ENCODE measurements at regions not wholly inside any gene's neighbourhood (a gene's known extent, or its start where the extent isn't known, plus 50 kb on each side); places are given as distances from the start of the nearest gene placed in this dataset.

- TF ChIP-seq MAFK (IDR thresholded peaks at IDR 0.05; ENCODE audit: low read depth, low read length) (no peak), CHD1 (IDR thresholded peaks at IDR 0.05; ENCODE audit: low read depth, low read length) (no peak), FOS (IDR thresholded peaks at IDR 0.05; ENCODE audit: low read depth, low read length) (no peak), POLR2A (IDR thresholded peaks at IDR 0.05; ENCODE audit: low read depth, low read length) (no peak), RCOR1 (IDR thresholded peaks at IDR 0.05; ENCODE audit: insufficient replicate concordance, low read length) (no peak), RAD21 (IDR thresholded peaks at IDR 0.05; ENCODE audit: low read length) (no peak), MXI1 (IDR thresholded peaks at IDR 0.05; ENCODE audit: borderline replicate concordance, low read depth, low read length) (no peak), CTCF (conservative IDR thresholded peaks at IDR 0.05; ENCODE audit: low read depth, low read length) (no peak), ELK1 (IDR thresholded peaks at IDR 0.05; ENCODE audit: borderline replicate concordance, low read depth, low read length) (no peak), NFE2L2 (IDR thresholded peaks at IDR 0.05; ENCODE audit: low read depth, low read length) (no peak), SMC3 (IDR thresholded peaks at IDR 0.05; ENCODE audit: low read depth, low read length) (no peak), USF2 (IDR thresholded peaks at IDR 0.05; ENCODE audit: low read depth, low read length) (no peak), MAZ (IDR thresholded peaks at IDR 0.05; ENCODE audit: borderline replicate concordance, low read depth, low read length) (no peak), RFX5 (IDR thresholded peaks at IDR 0.05; ENCODE audit: low read depth, low read length) (no peak), BHLHE40 (IDR thresholded peaks at IDR 0.05; ENCODE audit: low read depth, low read length) (no peak), CEBPB (IDR thresholded peaks at IDR 0.05; ENCODE audit: low read depth, low read length) (no peak)
- CTCF ChIA-PET: no interaction called here
- Histone ChIP-seq H2BK5ac (ENCODE audit: low read depth, low read length, poor library complexity, severe bottlenecking) (no peak overlapping the region), H3K27me3 (ENCODE audit: control insufficient read depth, insufficient read depth, low read length) (peaks cover 76% of the 10 kb centered on the region), H2AFZ (replicated peaks; ENCODE audit: low read length, poor library complexity) (no peak overlapping the region), H3K18ac (ENCODE audit: low read depth, low read length) (no peak overlapping the region), H3K23ac (ENCODE audit: low read depth, low read length) (no peak overlapping the region), H3K79me1 (ENCODE audit: low read depth in 1 of 2, low read length in 2 of 2) (no peaks in the 10 kb centered on the region), H3K4ac (ENCODE audit: low read depth, low read length) (no peak overlapping the region), H3K14ac (replicated peaks; ENCODE audit: low read depth, low read length) (no peak overlapping the region), H2AK9ac (replicated peaks; ENCODE audit: low read depth, low read length, poor library complexity) (no peak overlapping the region), H3K27ac (ENCODE audit: insufficient read depth, low read length) (no peak overlapping the region), H3K9me1 (ENCODE audit: insufficient read depth, low read length) (no peaks in the 10 kb centered on the region), H3K9ac (ENCODE audit: low read depth, low read length) (no peak overlapping the region), H3K4me1 (ENCODE audit: control insufficient read depth, insufficient read depth, low read length) (no peaks in the 10 kb centered on the region), H3K56ac (ENCODE audit: extremely low read depth, insufficient read depth, low read length) (no peak overlapping the region), H2BK15ac (ENCODE audit: low read depth, low read length) (no peak overlapping the region), H3K4me3 (ENCODE audit: insufficient read depth, low read depth, low read length) (no peak overlapping the region), H3K9me3 (ENCODE audit: control insufficient read depth, insufficient read depth, low read length) (peaks cover 5% of the 10 kb centered on the region), H2BK20ac (ENCODE audit: low read depth, low read length) (no peak overlapping the region), H4K8ac (ENCODE audit: low read depth in 2 of 2, low read length in 2 of 2) (no peak overlapping the region), H2BK120ac (ENCODE audit: low read depth, low read length) (no peak overlapping the region), H3K4me2 (ENCODE audit: low read depth, low read length) (no peak overlapping the region), H4K91ac (ENCODE audit: insufficient read depth, low read depth, low read length) (no peak overlapping the region), H4K5ac (ENCODE audit: low read depth, low read length) (no peak overlapping the region), H2AK5ac (ENCODE audit: low read depth, low read length) (no peak overlapping the region), H3K36me3 (ENCODE audit: control insufficient read depth, insufficient read depth, low read length) (no peaks in the 10 kb centered on the region), H4K20me1 (ENCODE audit: insufficient read depth, low read length) (no peaks in the 10 kb centered on the region)
- dilution Hi-C loops (cut with HindIII; ENCODE audit: low sequenced_read_pairs, unreplicated experiment): no loop called here
- ATAC-seq (ENCODE audit: low read depth) (no peak), DNase-seq (no peak)
- BruUV-seq (replicated peaks): no TSS peak
- POLR2A ChIA-PET (ENCODE audit: unreplicated experiment): no interaction called here
- intact Hi-C loops (cut with micrococcal nuclease): no loop called here
- in situ Hi-C loops (cut with MboI; ENCODE audit: low sequenced_read_pairs): no loop called here
- no CpG with 5 or more reads among the region's 7 CpGs for WGBS, 2 experiments (ENCODE audit: extremely low coverage in 2 of 2, insufficient read length in 1 of 2)
These were observed 97.4 kb downstream of the SYF2 start for GRCh38 chr1:25134801-25135461.

All from IMR-90 (cell line).